Epithelial cell of proximal tubule (primary cell): ENCODE measurements at regions not wholly inside any gene's neighbourhood (a gene's known extent, or its start where the extent isn't known, plus 50 kb on each side); places are given as distances from the start of the nearest gene placed in this dataset.
A peak's percentile ranks its signal among the peaks of the same experiment; 100 is the strongest.

Source experiments
- DNase-seq: peaks from one replicate; pipeline ENCODE4 v3.0.0-alpha.2; 2011; ENCODE audit warnings: low read depth
- H3K4me3 ChIP-seq: 2 replicates; pipeline ENCODE4 v1.5.1; 2011; ENCODE audit warnings: low read depth, mild to moderate bottlenecking, low read length
- TF ChIP-seq, protein P1 (sequence below): conservative IDR thresholded peaks from 2 replicates; pipeline ENCODE4 v1.5.1; 2012; ENCODE audit warnings: low read depth, mild to moderate bottlenecking, low read length

DNA sequence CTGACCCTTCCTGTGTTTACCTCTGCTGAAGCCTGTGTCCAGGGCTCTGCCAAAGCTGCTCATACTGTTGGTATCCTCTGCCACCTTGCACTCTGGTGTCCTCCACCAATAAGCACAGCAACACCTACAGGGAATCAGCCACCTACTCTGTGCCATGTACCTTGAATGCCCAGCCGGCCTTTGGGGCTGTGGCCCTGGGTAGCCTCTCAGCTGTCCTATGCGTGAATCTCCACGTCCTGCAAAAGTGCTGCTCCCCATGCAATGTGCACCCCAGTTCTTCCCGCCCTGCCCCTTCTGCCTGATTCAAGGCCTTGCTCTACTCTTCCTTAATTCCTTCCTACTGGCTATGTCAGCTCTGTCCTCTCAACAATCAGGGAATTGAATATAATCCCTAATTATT lies 506.5 kb downstream of the ARHGEF28 start:
- DNase-seq, result no peak

DNA sequence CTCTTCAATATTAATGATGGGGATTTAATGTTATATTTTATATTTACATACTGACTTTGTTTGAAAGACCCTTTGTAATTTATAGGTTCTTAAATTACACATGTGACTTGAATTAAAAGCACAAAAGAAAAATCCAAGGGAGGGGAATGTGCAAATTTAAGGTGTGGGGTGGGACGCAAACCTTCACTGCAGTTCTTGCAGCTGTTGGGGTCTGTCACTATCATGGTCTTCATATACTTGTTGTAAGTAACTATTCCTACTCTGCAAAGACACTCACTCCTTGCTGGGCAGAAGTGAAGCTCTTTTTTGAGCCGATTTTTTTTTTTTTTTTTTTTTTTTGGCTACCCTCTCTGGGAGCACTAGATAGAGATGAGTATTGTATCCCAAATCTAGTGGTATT lies 505.3 kb downstream of the ARHGEF28 start:
- TF ChIP-seq, protein P1, sequence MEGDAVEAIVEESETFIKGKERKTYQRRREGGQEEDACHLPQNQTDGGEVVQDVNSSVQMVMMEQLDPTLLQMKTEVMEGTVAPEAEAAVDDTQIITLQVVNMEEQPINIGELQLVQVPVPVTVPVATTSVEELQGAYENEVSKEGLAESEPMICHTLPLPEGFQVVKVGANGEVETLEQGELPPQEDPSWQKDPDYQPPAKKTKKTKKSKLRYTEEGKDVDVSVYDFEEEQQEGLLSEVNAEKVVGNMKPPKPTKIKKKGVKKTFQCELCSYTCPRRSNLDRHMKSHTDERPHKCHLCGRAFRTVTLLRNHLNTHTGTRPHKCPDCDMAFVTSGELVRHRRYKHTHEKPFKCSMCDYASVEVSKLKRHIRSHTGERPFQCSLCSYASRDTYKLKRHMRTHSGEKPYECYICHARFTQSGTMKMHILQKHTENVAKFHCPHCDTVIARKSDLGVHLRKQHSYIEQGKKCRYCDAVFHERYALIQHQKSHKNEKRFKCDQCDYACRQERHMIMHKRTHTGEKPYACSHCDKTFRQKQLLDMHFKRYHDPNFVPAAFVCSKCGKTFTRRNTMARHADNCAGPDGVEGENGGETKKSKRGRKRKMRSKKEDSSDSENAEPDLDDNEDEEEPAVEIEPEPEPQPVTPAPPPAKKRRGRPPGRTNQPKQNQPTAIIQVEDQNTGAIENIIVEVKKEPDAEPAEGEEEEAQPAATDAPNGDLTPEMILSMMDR, result no peak
- DNase-seq, result no peak
- H3K4me3 ChIP-seq, result no peak overlapping the region

More for the DNA sequence above, 506.5 kb downstream of the ARHGEF28 start:
- no peak overlapping the region for H3K4me3 ChIP-seq
- TF ChIP-seq, protein P1, result no peak

DNA sequence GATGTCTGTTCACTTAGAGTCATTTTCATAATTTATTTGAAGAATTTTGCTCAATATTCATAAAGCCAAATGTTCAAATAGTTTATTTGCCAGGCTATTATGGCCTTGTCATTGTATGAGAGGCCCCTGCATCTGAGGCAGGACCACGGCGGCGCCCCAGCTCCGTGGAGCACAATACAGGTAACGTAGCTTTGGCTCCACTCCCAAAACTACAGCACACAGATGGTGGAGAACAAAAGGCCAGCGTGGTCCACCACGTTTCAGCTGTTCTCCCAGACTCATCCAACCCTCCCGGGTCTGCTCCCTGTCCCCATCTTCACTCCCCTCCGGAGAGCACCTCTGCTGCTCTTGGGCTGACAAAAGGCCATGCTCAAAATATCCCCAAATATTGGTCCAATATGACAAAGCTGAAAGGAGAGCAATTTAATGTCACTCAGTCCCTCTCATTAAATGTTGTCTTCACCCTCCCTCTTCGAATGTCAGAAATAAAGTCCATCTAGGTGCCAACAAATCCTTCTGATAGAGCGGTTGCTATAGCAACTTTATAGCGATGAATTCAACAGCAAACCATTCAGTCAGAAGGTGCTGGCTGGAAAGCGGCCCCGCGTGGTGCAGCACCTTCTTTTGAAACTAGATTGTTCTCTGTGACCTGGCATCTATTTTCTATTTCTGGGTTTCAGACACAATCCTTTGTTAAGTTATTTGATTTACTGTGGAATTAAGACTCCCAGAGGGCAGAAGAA lies 504.3 kb downstream of the ARHGEF28 start:
- H3K4me3 ChIP-seq, result no peak overlapping the region
- TF ChIP-seq, protein P1, result no peak
- no peak for DNase-seq

DNA sequence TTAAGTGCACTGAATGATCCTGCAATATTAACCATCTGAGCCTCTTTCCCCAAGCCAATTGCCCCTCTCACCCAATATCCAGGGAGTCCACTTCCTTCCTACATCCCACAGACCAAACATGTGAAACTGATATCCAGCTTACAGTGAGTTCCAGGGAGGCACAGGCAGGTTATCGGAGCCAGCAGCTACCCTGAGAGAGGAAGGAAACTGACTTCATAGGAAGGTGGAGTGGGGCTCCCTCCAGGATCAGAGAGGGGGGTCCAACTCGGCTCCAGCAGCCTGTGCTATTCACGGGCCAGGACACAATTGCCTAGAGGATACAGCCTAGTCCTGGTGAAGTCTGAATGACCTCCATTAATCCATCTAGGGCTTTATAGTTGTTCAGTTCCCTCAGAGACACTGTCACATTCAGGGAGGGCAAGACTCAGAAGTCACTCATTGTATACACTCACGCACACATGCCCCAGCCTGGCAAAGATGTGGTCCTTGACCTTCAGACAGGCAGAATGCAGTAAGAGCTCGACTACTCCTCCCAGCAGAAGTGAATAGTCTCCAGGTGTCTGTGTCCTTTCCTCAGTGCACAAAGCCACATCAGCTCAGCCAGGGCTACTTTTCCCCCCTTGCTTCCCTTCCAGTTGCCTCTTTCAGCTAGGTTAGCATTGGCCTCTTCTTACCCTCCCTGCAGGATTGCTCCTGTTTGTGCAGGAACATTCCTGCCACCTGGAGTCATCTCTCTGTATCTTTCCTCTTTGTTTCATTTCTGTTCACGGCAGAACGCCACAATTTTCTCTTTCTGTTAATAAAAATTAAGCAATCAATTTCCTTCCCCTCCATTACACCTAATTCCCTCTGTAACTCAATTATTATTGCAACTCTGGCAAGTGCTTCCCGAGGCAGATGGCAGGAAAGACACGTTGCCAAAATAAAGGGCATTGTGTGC lies 501.7 kb downstream of the ARHGEF28 start:
- H3K4me3 ChIP-seq, result peak overlapping the region; percentile 15

DNA sequence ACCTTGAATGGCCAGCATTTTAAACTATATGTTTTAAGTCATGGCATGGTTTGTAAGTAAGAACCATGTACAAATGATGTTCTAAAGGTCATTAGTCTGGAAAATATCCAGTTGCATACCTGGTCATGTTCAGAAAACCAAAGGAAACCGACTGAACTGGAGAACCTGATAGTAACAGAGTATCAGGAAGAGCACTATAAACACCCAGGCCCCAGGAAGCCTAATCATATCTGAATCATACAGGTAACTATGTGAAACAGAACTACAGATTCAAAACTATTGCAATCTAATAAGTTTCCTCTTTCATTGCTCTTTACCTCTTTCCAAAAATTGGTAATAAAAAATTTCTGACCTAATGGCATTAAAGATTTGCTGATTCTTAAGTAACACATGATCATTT lies 500.3 kb downstream of the ARHGEF28 start:
- H3K4me3 ChIP-seq, result no peak overlapping the region
- TF ChIP-seq, protein P1, result no peak
- DNase-seq, result no peak

More for the DNA sequence above, 501.7 kb downstream of the ARHGEF28 start:
- TF ChIP-seq, protein P1, result peak; percentile 66
- no peak for DNase-seq

DNA sequence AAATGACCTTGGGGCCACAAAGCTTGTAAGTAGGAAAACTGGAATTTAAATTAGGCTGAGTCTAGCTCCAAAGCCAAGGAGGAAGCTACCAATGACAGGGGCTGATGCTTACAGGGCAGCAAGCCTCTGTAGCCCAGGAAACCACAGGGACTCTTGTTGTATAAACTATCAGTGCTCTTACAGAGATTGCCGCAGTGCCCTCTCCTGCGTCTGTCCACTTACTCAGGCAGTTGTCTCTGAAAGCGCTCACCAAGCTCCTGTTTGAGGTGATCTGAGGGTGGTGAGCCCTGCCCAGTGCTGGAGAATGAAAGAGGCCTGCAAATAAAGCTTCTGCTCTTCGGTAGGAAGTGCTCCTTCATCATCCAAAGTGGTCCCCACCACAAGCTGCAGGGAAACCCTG lies 498.8 kb downstream of the ARHGEF28 start:
- TF ChIP-seq, protein P1, result no peak
- H3K4me3 ChIP-seq, result no peak overlapping the region
- DNase-seq, result no peak
